ENCODE measurements at regions not wholly inside any gene's neighbourhood (a gene's known extent, or its start where the extent isn't known, plus 50 kb on each side); places are given as distances from the start of the nearest gene placed in this dataset.

DNA sequence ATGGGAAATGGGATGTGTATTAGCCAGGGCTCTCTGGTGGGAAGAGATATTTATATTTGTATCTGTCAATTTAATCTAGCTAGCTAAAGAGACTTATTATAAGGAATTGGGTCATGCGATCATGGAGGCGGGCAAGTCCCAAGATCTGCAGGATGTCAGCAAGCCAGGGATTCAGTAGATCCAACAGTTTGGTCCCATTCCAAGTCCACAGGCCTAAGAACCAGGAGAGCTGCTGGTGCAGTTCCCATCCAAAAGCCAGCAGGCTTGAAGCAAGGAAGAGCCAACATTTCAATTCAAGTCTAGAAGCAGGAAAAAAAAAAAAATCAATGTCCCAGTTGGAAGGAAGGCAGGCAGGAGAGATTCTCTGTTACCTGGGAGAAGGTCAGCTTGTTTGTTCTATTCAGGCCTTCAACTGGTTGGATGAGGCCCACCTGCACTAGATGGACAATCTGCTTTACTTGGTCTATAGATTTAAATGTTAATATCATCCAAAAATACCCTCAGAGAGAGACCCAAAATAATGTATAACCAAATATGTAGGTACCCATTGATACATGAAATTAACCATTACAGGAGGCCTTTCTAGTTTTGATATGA is 60.7 kb upstream of the BCAT1 start:
- DNase-seq (ENCODE audit: low read depth), result no peak

DNA sequence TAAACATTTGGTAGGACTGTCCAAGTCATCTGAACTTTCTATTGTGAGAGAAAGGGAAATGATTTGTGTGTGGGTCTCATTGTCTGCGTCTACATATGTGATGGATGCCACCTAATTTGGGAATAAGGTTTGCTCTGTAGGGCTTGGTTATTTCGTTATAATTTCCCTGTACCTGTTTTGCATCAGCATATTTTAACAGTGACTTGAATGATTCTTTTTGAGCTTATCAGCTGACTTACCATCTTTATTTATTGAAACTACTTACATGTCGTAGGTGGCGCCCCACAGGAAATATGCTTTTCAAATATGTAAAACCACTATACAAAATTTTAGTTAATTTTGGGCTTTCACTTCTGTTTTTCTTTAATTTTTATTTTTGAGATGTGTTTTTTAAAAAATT is 56.5 kb upstream of the BCAT1 start:
- no peak for DNase-seq (ENCODE audit: low read depth)

DNA sequence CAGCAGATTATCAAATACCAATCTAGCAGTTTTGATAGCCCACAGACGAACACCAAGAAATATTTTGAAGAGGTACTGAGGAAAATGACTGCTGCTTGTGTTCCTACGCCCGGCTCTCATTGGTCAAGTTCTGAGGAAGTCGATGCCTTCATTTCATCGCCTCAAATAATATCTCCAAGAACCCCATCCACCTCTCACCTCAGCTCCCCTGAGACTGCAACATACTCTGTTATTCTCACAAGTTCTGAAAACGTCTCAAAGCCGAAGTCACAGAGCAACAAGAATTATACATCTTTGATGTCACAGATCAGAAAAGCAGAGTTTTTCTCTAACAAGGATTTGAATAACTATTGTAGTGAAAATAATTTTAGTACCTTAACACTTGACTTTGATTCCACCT is 55.5 kb upstream of the BCAT1 start:
- no peak for DNase-seq (ENCODE audit: low read depth)

DNA sequence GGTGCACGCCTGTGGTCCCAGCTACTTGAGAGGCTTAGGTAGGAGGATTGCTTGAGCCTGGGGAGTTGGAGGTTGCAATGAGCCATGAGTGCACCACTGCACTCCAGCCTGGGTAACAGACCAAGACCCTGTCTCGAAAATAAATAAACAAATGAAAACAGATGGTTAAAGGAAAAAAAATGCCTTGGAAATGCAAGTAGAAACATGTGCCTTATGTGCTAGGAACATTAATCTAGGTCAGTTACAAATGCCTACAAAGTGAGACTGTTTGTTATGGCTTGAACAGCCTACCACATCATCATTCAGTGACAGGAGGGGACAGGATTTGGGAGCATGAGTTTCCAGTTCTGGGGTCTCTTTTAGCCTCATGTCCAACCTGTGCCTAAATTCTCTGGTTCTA is 52.4 kb upstream of the BCAT1 start:
- DNase-seq (ENCODE audit: low read depth), result peak; percentile 8

All from myocyte (in vitro differentiated cells).